Tibial nerve (tissue), 4 donors: ENCODE measurements at regions not wholly inside any gene's neighbourhood (a gene's known extent, or its start where the extent isn't known, plus 50 kb on each side); places are given as distances from the start of the nearest gene placed in this dataset.

ENCODE experiments used
- DNase-seq, 2 donors: peaks; one replicate each; pipeline ENCODE4 v3.0.0-alpha.2; 2019; ENCODE audit warnings: low spot score in 2 of 2
- H3K27ac ChIP-seq, 4 donors: fragments of 200-600 bp; sonication (generic) in 3 of 4; one replicate each; pipeline ENCODE4 v1.5.1; 2017 to 2019; ENCODE audit warnings: mild to moderate bottlenecking in 1 of 4
- H3K27me3 ChIP-seq, 2 donors: fragments of 200-600 bp; sonication (generic) in 1 of 2; one replicate each; pipeline versions ENCODE4 v1.5.1 to v1.6.0; 2017 to 2019
- H3K36me3 ChIP-seq, 3 donors: fragments of 200-600 bp; sonication (generic); one replicate each; pipeline ENCODE4 v1.5.1; 2018 to 2019
- H3K4me1 ChIP-seq, 4 donors: fragments of 200-600 bp; sonication (generic) in 3 of 4; one replicate each; pipeline ENCODE4 v1.5.1; 2017 to 2019
- H3K4me3 ChIP-seq, 4 donors: fragments of 200-600 bp; sonication (generic) in 3 of 4; one replicate each; pipeline ENCODE4 v1.5.1; 2017 to 2019; ENCODE audit warnings: mild to moderate bottlenecking in 1 of 4, moderate library complexity in 1 of 4
- H3K9me3 ChIP-seq, 4 donors: fragments of 200-600 bp; sonication (generic) in 3 of 4; one replicate each; pipeline ENCODE4 v1.5.1; 2017 to 2019
- EP300 ChIP-seq, 2 donors: sonication (generic); formaldehyde crosslinking; IDR thresholded peaks; one replicate each; pipeline ENCODE4 v1.6.1; 2017; ENCODE audit warnings: antibody characterized with exemption in 2 of 2, mild to moderate bottlenecking in 1 of 2
- POLR2A ChIP-seq, 2 donors: fragments of 450-650 bp; IDR thresholded peaks; one replicate each; pipeline ENCODE4 v1.6.1; 2017; ENCODE audit warnings: antibody characterized with exemption in 2 of 2, mild to moderate bottlenecking in 2 of 2, moderate library complexity in 2 of 2
- WGBS, 2 donors: methylation state at CpG; one replicate each; pipeline ENCODE4 v1.1.5; 2018; 5-methylcytosine and 5-hydroxymethylcytosine counted together
- TF ChIP-seq, protein P1 (sequence below), 5 experiments: fragments of 200-600 bp in 3 of 5; fragments of 450-650 bp in 2 of 5; sonication (generic) in 3 of 5; IDR thresholded peaks; one replicate each; pipeline ENCODE4 v1.5.1; 2016 to 2019; ENCODE audit warnings: antibody characterized with exemption in 5 of 5, mild to moderate bottlenecking in 3 of 5, moderate library complexity in 2 of 5

DNA sequence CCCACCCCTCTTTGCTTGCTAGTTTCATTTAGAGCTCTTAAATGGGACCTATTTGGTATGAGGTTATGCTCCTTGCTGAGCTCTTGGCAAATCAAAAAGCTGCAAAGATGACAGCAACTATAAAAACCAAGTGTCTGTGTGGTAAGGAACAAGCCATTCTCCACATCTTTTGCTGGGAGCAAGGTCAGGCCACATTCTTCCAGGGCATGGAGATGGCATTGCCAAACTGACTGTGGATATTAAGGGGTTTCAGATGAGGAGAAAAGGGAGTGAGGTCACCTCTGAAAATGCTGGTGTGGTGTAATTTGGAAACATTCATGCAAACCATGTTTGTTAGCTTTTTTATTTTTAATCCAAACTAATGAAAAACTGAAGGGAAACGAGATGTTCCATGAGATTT, 218.8 kb upstream of the IL12B start:
- H3K27ac ChIP-seq = no peak overlapping the region
- WGBS, 2 donors = 42 to 51% methylated on average over 1 of the region's 1 CpG
- no peak for DNase-seq
- H3K27me3 ChIP-seq = no peaks in the 10 kb centered on the region
- no peaks in the 10 kb centered on the region for H3K4me1 ChIP-seq
- no peak overlapping the region for H3K4me3 ChIP-seq
- H3K36me3 ChIP-seq = no peaks in the 10 kb centered on the region
- TF ChIP-seq POLR2A (IDR thresholded peaks at IDR 0.05) = no peak
- TF ChIP-seq, protein P1, sequence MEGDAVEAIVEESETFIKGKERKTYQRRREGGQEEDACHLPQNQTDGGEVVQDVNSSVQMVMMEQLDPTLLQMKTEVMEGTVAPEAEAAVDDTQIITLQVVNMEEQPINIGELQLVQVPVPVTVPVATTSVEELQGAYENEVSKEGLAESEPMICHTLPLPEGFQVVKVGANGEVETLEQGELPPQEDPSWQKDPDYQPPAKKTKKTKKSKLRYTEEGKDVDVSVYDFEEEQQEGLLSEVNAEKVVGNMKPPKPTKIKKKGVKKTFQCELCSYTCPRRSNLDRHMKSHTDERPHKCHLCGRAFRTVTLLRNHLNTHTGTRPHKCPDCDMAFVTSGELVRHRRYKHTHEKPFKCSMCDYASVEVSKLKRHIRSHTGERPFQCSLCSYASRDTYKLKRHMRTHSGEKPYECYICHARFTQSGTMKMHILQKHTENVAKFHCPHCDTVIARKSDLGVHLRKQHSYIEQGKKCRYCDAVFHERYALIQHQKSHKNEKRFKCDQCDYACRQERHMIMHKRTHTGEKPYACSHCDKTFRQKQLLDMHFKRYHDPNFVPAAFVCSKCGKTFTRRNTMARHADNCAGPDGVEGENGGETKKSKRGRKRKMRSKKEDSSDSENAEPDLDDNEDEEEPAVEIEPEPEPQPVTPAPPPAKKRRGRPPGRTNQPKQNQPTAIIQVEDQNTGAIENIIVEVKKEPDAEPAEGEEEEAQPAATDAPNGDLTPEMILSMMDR (IDR thresholded peaks at IDR 0.05) = no peak
- no peak for TF ChIP-seq EP300 (IDR thresholded peaks at IDR 0.05)
- peaks cover 0 to 10% (median 0%) of the 10 kb centered on the region in 4 donors for H3K9me3 ChIP-seq

GRCh38 chr5:159550951-159551350, 220.7 kb upstream of the IL12B start:
- Histone ChIP-seq H3K27ac (no peak overlapping the region), H3K27me3 (no peaks in the 10 kb centered on the region), H3K4me3 (no peak overlapping the region), H3K9me3 (peaks cover 0 to 10% (median 0%) of the 10 kb centered on the region in 4 donors), H3K4me1 (no peaks in the 10 kb centered on the region), H3K36me3 (no peaks in the 10 kb centered on the region)
- no peak for DNase-seq
- 76 to 83% methylated on average over 1 of the region's 1 CpG for WGBS, 2 donors
- TF ChIP-seq, protein P1 (IDR thresholded peaks at IDR 0.05) = no peak
- TF ChIP-seq POLR2A (IDR thresholded peaks at IDR 0.05) (no peak), EP300 (IDR thresholded peaks at IDR 0.05) (no peak)

DNA sequence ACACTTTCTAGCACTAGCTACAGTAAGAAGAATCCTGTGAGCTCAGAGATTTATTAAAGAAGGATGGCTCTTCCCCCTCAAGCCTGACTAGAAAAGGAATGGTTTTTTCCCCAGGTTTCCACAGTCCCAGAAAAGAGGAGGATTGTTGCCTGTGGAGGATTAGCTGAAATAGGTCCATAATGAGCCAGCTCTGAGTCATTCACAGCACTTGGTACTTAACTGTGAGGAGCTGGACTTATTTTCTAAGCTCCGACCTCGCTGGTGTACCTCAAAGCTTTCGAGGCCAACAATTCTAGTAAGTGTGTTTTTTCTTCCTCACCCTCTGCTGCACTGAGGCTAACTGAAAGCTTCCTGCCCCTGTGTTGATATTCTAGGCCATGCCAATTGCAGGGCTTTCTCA, 222.5 kb upstream of the IL12B start:
- no peak for DNase-seq
- WGBS, 2 donors = 81 to 90% methylated on average over 3 of the region's 3 CpGs
- H3K27me3 ChIP-seq = no peaks in the 10 kb centered on the region
- H3K9me3 ChIP-seq = no peaks in the 10 kb centered on the region
- H3K4me3 ChIP-seq = no peak overlapping the region
- H3K4me1 ChIP-seq = no peaks in the 10 kb centered on the region
- H3K27ac ChIP-seq = no peak overlapping the region
- no peaks in the 10 kb centered on the region for H3K36me3 ChIP-seq
- TF ChIP-seq, protein P1 (IDR thresholded peaks at IDR 0.05) = no peak
- TF ChIP-seq POLR2A (IDR thresholded peaks at IDR 0.05) (no peak), EP300 (IDR thresholded peaks at IDR 0.05) (no peak)

DNA sequence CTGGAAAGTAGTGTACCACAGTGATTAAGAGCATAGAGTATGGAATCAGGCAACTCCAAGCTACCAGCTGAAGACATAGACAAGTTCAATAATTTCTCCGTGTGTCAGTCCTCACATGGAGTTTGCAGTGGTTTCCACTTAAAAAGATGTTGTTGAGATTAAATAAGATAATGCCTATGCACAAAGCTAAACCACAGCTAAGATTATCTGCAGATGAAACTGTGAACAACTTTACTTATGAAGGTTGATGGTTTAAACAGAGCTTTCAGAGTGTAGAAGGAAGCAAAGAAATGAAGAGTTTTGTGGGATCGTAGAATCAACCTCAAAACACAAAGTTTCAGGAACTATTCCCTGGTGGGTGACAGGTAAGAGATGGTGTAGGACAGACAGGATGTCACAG, 223.5 kb upstream of the IL12B start:
- Histone ChIP-seq H3K27me3 (no peaks in the 10 kb centered on the region), H3K27ac (no peak overlapping the region), H3K4me3 (no peak overlapping the region), H3K9me3 (no peaks in the 10 kb centered on the region), H3K4me1 (no peaks in the 10 kb centered on the region), H3K36me3 (no peaks in the 10 kb centered on the region)
- no peak for TF ChIP-seq EP300 (IDR thresholded peaks at IDR 0.05)
- TF ChIP-seq, protein P1 (IDR thresholded peaks at IDR 0.05) = no peak
- no peak for TF ChIP-seq POLR2A (IDR thresholded peaks at IDR 0.05)
- no peak for DNase-seq
- 65 to 87% methylated on average over 2 of the region's 2 CpGs for WGBS, 2 donors

DNA sequence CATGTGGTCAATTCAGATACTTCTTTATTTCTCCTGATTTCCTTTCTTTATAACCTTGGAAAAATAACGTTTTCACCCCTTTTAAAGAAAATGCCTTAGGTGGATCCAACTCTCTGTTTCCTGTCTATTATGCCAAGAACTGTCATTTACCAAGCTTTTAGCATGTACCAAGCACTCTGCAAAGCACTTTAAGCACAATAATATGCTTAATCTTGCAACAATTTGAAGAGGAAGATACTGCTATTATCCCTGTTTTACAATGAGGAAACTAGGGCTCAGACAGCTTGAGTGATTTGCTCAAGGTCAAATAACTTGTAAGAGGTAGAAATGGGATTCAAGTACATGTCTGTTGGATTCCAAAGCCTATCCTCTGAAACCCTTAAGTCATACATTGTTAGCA, 224.8 kb upstream of the IL12B start:
- Histone ChIP-seq H3K27me3 (no peaks in the 10 kb centered on the region), H3K4me1 (no peaks in the 10 kb centered on the region), H3K36me3 (no peaks in the 10 kb centered on the region), H3K27ac (no peak overlapping the region), H3K4me3 (no peak overlapping the region), H3K9me3 (no peaks in the 10 kb centered on the region)
- DNase-seq = no peak
- TF ChIP-seq EP300 (IDR thresholded peaks at IDR 0.05) = no peak
- TF ChIP-seq POLR2A (IDR thresholded peaks at IDR 0.05) = no peak
- TF ChIP-seq, protein P1 (IDR thresholded peaks at IDR 0.05) = no peak
- 48 to 58% methylated on average over 1 of the region's 1 CpG for WGBS, 2 donors
